OCI-LY7 (cell line): ENCODE measurements at regions not wholly inside any gene's neighbourhood (a gene's known extent, or its start where the extent isn't known, plus 50 kb on each side); places are given as distances from the start of the nearest gene placed in this dataset.

Source experiments
- EZH2phosphoT487 ChIP-seq: fragments of 200-600 bp; sonication (generic); IDR thresholded peaks from 2 replicates; pipeline ENCODE4 v1.6.1; 2018; ENCODE audit warnings: low read depth, borderline replicate concordance, mild to moderate bottlenecking, mixed run types, antibody characterized with exemption, low read length, moderate library complexity, mixed read lengths
- TF ChIP-seq, protein P1 (sequence below): fragments of 200-600 bp; sonication (generic); conservative IDR thresholded peaks from 2 replicates; pipeline ENCODE4 v1.5.1; 2014; ENCODE audit warnings: mild to moderate bottlenecking, antibody characterized with exemption, low read length, moderate library complexity, mixed read lengths

DNA sequence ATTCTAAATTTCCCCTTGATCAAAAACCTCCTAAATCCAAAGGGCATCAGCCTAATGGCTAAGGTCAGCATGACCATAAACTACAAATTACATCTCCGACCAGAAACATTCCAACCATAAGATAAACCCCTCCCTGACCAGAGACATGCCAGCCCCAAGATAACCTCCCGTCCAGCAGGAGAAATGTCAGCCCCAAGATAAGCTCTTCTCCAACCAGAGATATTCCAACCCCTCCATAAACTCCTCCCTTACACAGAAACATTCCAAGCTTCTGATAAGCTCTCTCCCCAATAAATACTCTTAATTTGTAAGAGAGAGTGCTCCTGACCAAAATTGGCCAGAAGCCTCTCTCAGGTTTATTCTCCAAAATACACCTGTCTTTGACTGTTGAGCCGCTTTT is 274.0 kb downstream of the RNF152 start:
- TF ChIP-seq, protein P1, sequence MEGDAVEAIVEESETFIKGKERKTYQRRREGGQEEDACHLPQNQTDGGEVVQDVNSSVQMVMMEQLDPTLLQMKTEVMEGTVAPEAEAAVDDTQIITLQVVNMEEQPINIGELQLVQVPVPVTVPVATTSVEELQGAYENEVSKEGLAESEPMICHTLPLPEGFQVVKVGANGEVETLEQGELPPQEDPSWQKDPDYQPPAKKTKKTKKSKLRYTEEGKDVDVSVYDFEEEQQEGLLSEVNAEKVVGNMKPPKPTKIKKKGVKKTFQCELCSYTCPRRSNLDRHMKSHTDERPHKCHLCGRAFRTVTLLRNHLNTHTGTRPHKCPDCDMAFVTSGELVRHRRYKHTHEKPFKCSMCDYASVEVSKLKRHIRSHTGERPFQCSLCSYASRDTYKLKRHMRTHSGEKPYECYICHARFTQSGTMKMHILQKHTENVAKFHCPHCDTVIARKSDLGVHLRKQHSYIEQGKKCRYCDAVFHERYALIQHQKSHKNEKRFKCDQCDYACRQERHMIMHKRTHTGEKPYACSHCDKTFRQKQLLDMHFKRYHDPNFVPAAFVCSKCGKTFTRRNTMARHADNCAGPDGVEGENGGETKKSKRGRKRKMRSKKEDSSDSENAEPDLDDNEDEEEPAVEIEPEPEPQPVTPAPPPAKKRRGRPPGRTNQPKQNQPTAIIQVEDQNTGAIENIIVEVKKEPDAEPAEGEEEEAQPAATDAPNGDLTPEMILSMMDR, result no peak
- no peak for TF ChIP-seq EZH2phosphoT487
